ENCODE measurements at regions not wholly inside any gene's neighbourhood (a gene's known extent, or its start where the extent isn't known, plus 50 kb on each side); places are given as distances from the start of the nearest gene placed in this dataset.
"Not testable (repeated sequence)": the region's sequence is repeated elsewhere in the genome, so short reads cannot be mapped to it uniquely, and the experiment has no call there.

- DNase-seq (ENCODE audit: low spot score) = no peak
These were observed 114.5 kb upstream of the GOT2 start for GRCh38 chr16:58848662-58849002.

- no peak for DNase-seq (ENCODE audit: low spot score)
These were observed 114.0 kb upstream of the GOT2 start for GRCh38 chr16:58847902-58848661.

DNA sequence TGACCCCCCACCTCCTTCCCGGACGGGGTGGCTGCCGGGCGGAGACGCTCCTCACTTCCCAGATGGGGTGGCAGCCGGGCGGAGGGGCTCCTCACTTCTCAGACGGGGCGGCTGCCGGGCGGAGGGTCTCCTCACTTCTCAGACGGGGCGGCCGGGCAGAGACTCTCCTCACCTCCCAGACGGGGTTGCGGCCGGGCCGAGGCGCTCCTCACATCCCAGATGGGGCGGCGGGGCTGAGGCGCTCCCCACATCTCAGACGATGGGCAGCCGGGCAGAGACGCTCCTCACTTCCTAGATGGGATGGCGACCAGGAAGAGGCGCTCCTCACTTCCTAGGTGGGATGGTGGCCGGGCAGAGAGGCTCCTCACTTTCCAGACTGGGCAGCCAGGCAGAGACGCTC, 112.1 kb upstream of the GOT2 start:
- DNase-seq (ENCODE audit: low spot score) = not testable (repeated sequence)

- DNase-seq (ENCODE audit: low spot score) = no peak
These were observed 109.6 kb upstream of the GOT2 start for GRCh38 chr16:58843675-58844074.

DNA sequence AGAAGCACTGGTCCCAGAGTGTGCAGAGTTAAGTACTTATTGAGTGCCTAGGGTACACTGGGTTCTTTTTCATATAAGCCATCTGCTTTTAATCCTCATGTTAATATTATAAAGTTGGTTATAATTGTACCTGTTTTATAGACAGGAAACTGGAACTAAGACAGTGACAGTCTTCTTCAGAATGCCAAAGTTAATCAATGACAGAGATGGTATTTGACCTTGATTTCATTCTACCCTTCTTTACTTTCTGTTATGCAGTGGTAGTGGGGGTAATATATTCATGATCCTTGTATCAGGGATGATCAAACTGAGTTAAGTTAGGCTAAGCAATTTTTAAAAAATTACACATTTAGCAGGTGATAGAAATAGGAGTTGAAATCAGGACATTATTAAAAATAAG, 108.6 kb upstream of the GOT2 start:
- DNase-seq (ENCODE audit: low spot score) = no peak

DNA sequence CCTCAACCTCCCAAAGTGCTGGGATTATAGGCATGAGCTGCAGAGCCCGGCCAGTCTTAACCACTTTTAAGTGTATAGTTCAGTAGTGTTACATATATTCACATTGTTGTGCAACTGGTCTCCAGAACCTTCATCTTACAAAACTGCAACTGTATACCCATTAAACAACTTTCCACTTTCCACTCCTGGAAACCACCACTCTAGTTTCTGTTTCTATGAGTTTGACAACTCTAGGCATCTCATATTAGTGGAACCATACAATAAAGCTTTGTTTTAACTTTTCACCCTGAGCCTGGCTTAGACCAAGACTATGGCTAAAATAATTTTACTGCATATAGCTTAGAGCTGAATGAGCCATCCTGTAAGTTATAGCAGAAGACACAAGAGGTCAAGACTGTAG, 108.0 kb upstream of the GOT2 start:
- no peak for DNase-seq (ENCODE audit: low spot score)

- no peak for DNase-seq (ENCODE audit: low spot score)
These were observed 103.8 kb upstream of the GOT2 start for GRCh38 chr16:58837950-58838349.

GRCh38 chr16:58836427-58836826, 102.3 kb upstream of the GOT2 start:
- no peak for DNase-seq (ENCODE audit: low spot score)

GRCh38 chr16:58832386-58832895, 98.3 kb upstream of the GOT2 start:
- no peak for DNase-seq (ENCODE audit: low spot score)

- DNase-seq (ENCODE audit: low spot score) = no peak
These were observed 97.3 kb upstream of the GOT2 start for GRCh38 chr16:58831386-58831785.

- no peak for DNase-seq (ENCODE audit: low spot score)
These were observed 94.9 kb upstream of the GOT2 start for GRCh38 chr16:58828901-58829545.

- no peak for DNase-seq (ENCODE audit: low spot score)
These were observed 90.1 kb upstream of the GOT2 start for GRCh38 chr16:58824201-58824600.

DNA sequence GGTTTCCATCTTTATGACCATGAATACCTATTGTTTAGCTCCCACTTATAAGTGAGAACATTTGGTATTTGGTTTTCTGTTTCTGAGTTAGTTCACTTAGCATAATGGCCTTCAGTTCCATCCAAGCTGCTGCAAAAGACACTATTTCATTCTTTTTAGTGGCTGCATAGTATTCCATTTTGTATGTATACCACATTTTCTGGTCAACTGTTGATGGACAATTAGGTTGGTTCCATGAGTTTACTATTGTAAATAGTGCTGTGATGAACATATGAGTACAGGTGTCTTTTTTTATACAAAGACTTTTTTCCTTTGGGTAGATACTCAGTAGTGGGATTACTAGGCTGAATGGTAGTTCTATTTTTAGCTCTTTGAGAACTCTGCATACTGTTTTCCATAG, 87.8 kb upstream of the GOT2 start:
- DNase-seq (ENCODE audit: low spot score) = no peak

- DNase-seq (ENCODE audit: low spot score) = no peak
These were observed 86.3 kb upstream of the GOT2 start for GRCh38 chr16:58820411-58820810.

- no peak for DNase-seq (ENCODE audit: low spot score)
These were observed 81.2 kb upstream of the GOT2 start for GRCh38 chr16:58815181-58815888.

DNA sequence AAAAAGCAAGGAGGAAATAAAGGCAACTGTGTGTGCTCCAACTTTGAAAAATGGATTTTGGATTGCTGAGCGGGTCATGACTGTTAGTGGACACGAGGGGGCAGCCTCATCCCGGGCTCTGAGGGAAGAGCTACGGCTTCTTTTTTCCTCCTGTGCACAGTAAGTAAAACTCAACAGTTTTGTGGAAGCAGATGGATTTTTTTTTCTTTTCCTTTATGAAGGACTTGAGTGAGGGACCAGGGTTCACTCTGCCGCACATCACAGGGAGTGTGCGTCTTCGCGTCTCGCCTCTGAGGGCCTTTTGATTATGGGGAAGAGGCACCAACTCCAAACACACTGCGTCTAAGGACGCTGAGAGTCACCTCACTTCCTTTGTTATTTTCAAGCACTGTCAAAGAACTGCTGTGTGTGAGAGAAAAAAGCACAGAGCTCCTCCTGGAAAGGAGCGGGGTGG, 80.3 kb upstream of the GOT2 start:
- DNase-seq (ENCODE audit: low spot score) = no peak

GRCh38 chr16:58809213-58809612, 75.1 kb upstream of the GOT2 start:
- no peak for DNase-seq (ENCODE audit: low spot score)

DNA sequence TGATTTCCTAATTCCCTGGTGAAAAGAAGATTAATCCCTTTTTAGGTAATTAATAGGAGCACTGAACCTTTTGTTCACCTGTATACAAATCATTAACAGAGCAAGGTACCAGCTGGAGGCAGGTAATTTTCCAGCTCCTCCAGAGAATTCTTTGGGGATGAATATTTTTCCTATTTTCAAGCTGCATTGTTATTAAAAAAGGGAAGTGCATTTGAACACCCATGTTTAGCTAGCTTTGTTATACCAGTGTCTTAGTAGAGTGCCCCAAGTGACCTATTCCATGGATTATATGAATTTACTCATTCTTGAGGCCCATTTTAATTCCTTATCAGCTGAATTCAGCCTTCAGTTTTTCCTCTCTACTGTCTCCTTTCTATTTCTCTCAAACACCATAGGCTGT, 73.2 kb upstream of the GOT2 start:
- DNase-seq (ENCODE audit: low spot score) = no peak

DNA sequence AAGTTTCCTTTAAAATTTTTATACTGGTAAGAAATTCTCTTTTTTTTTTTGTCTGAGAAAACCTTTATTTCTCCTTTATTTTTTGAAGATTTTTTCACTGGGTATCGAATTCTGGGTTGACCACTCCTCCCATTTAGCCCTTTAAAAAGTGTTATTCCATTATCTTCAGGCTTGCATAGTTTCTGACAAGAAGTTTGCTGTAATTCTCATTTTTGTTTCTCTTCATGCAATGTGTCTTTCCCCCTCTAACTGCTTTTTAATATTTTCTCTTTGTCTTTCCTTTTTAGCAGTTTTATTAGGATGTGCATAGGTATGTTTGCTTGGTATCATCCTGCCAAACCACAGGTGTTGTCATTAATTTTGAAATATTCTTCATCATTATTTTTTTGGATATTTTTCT, 67.7 kb upstream of the GOT2 start:
- no peak for DNase-seq (ENCODE audit: low spot score)

GRCh38 chr16:58797137-58797801, 63.2 kb upstream of the GOT2 start:
- DNase-seq (ENCODE audit: low spot score) = no peak

DNA sequence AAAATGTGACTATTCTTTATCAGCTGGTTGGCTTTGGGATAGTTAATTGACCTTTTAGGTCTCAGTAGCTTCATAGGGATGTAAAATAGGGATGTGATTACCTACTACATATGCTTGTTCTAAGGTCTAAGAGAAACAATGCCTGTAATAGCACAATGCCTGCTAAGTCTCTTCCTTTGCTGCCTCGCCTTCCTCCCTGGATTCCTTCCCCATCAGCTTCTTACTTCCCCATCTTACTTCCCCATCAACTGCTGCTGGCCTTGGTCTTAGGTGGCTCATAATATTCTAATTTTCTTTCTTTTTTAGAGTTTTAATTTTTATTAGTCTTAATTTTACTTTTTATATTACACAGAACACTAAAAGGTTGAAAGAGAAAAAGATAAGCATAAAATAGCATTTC, 59.2 kb upstream of the GOT2 start:
- no peak for DNase-seq (ENCODE audit: low spot score)

DNA sequence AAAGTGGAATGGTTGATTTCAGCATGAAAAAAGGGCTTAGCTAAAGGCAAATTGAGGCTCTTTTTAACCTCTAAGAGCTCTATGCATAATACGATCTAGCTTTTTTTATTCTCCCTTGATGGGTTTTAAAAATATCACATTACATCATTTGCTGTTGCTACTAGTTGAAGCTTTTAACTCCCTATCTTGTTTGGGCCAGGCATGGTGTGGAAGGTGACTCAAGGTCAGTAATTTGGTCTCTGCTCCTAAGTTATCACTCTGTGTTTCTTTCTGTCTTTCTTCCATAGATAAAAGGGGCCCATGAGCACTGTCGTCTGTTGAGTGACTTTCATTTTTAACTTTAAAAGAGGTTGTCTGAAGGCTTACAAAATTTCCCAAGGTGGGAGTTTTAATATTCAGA, 58.1 kb upstream of the GOT2 start:
- DNase-seq (ENCODE audit: low spot score) = no peak

All from mesenteric fat pad (tissue), 1 donor.